Coronary artery (tissue), 2 donors: ENCODE measurements at regions not wholly inside any gene's neighbourhood (a gene's known extent, or its start where the extent isn't known, plus 50 kb on each side); places are given as distances from the start of the nearest gene placed in this dataset.
"Not testable (repeated sequence)": the region's sequence is repeated elsewhere in the genome, so short reads cannot be mapped to it uniquely, and the experiment has no call there.

Source experiments
- DNase-seq: peaks from one replicate; pipeline ENCODE4 v3.0.0-alpha.2; 2017; ENCODE audit warnings: low spot score
- H3K27ac ChIP-seq, 2 donors: fragments of 200-600 bp; sonication (generic); one replicate each; pipeline ENCODE4 v1.5.1; 2016 to 2019
- H3K4me3 ChIP-seq: fragments of 200-600 bp; sonication (generic); 2 replicates; pipeline ENCODE4 v1.5.1; 2016; ENCODE audit warnings: mild to moderate bottlenecking, moderate library complexity
- TF ChIP-seq, protein P1 (sequence below): fragments of 200-600 bp; sonication (generic); IDR thresholded peaks from one replicate; pipeline ENCODE4 v1.5.1; 2019; ENCODE audit warnings: antibody characterized with exemption

DNA sequence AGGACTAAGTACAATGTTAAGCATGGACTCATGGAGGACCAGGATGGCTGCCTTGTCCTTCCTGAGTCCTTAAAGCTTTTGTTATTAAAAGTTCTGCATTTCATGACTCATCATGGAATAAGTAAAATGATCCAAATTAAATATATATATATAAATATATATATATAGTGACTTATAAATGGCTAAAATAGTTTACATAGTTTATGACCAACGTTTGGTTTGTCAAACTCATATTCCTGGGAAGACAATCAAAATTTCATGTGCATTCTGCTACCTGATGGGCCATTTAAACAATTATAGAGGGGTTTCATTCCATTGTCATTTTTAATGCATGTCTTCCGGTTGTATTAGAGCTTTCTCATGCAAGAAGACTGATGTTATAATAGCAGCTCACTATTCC is 1190.7 kb downstream of the FSCB start:
- TF ChIP-seq, protein P1, sequence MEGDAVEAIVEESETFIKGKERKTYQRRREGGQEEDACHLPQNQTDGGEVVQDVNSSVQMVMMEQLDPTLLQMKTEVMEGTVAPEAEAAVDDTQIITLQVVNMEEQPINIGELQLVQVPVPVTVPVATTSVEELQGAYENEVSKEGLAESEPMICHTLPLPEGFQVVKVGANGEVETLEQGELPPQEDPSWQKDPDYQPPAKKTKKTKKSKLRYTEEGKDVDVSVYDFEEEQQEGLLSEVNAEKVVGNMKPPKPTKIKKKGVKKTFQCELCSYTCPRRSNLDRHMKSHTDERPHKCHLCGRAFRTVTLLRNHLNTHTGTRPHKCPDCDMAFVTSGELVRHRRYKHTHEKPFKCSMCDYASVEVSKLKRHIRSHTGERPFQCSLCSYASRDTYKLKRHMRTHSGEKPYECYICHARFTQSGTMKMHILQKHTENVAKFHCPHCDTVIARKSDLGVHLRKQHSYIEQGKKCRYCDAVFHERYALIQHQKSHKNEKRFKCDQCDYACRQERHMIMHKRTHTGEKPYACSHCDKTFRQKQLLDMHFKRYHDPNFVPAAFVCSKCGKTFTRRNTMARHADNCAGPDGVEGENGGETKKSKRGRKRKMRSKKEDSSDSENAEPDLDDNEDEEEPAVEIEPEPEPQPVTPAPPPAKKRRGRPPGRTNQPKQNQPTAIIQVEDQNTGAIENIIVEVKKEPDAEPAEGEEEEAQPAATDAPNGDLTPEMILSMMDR = no peak

DNA sequence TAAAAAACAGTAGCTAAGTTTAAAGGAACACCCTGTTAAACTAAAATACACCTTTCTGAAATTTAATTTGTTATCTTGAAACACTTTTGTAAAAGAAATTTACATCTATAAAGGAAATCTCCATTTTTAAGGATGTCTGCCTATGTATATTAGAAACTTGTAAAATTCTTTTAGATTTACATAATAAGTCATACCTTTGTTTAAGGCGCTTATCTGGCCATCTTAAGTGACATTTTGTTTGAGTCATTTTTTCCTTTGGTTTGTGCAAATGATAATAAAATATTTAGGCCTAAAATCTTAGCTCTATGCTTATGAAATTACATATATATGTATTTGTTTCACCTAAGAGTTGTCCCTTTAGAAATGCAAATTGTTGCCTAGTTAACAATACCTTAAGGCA is 1193.4 kb downstream of the FSCB start:
- TF ChIP-seq, protein P1 = no peak
- Histone ChIP-seq H3K27ac (no peak overlapping the region), H3K4me3 (no peak overlapping the region)
- DNase-seq = no peak

More for the DNA sequence above, 1190.7 kb downstream of the FSCB start:
- no peak overlapping the region for H3K4me3 ChIP-seq
- no peak for DNase-seq
- no peak overlapping the region for H3K27ac ChIP-seq

DNA sequence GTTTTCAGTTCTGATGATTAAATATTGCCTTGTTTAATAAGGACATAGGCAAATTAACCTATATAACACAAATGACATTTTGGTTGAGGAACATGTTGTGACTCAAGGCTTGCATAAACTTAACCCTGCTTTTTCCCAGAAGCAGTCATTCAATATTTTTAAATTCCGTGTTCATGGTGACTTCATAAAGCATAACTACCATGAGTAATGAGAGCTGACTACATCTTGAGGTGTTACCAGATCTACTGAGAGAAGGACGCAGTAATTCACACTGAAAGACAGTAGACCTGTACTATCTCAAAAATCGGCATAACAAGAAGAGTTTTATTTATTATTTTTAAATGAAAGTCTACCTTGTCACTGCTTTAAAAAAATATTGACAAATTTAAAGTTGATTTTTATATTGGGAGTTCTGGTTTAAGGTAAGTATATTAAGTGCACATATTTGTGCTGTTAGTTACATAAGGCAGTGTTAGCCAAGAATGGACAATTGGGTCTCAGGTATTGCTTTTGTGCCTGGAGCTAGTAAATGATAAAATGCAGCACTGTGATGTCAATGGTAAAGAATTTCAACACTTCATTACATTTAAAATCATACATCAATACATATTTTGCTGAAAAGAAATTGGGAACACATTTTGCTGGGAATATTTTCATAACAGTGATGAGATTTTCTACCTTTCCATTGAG is 1198.5 kb downstream of the FSCB start:
- Histone ChIP-seq H3K27ac (no peak overlapping the region), H3K4me3 (no peak overlapping the region)
- no peak for DNase-seq
- TF ChIP-seq, protein P1 = no peak

DNA sequence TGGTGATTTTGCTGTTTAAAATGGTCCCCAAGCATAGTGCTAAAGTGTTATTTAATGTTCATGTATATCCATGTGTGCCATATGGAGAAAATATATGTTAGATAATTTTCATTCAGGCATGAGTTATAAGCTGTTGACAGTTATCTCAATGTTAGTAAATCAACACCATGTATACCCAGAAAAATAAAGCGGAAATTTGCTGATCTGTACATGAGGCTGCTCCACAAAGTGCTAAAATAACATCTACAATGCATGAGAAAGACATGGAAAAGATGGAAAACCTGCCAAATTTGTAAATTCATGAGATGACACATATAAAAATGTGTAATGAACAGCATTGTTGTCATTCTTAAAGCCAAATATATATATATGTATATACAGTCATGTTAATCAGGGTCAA is 1199.2 kb downstream of the FSCB start:
- Histone ChIP-seq H3K27ac (no peak overlapping the region), H3K4me3 (no peak overlapping the region)
- TF ChIP-seq, protein P1 = no peak
- no peak for DNase-seq

DNA sequence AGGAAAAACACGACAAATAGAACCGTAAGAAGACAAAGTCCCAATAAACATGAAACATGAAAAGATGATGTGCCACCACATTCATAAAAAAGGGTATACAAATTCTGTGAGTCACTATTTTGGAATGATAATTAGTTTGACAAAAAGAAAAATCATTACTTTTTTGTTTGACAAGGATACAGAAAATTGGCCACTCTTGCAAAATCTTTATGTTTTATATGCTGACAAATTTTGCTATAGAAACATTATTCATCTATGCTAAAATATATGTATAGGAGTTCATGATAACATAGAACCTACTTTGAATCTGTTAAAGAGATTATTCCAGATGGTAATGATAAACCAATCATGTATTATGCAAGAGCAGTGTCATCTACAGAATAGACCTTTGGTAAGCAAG is 1201.0 kb downstream of the FSCB start:
- DNase-seq = no peak
- TF ChIP-seq, protein P1 = no peak
- H3K4me3 ChIP-seq = no peak overlapping the region
- no peak overlapping the region for H3K27ac ChIP-seq

DNA sequence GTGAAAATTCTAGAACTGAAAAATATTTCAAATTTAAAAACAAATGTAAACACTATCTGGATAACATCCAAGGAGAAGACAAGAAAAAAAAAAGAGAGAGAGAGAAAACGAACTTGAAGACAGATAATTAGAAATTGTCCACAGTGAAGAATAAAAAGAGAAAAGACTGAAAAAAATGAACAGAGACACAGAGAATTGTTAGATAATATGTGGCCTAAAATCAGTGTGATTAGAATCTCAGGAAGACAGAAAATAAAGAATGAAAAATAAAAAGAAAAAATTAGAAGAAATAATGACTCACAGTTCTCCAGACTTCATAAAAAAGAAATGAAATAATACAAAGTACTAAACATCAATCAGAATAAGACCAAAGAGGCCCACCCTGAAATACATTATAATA is 1209.3 kb downstream of the FSCB start:
- Histone ChIP-seq H3K27ac (no peak overlapping the region), H3K4me3 (no peak overlapping the region)
- TF ChIP-seq, protein P1 = no peak
- DNase-seq = no peak

DNA sequence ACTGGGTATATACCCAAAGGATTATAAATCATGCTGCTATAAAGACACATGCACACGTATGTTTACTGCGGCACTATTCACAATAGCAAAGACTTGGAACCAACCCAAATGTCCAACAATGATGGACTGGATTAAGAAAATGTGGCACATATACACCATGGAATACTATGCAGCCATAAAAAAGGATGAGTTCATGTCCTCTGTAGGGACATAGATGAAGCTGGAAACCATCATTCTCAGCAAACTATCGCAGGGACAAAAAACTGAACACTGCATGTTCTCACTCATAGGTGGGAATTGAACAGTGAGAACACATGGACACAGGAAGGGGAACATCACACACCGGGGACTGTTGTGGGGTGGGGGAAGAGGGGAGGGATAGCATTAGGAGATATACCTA is 1211.0 kb downstream of the FSCB start:
- not testable (repeated sequence) for H3K27ac ChIP-seq, DNase-seq, H3K4me3 ChIP-seq
